ENCODE measurements at regions not wholly inside any gene's neighbourhood (a gene's known extent, or its start where the extent isn't known, plus 50 kb on each side); places are given as distances from the start of the nearest gene placed in this dataset.

DNA sequence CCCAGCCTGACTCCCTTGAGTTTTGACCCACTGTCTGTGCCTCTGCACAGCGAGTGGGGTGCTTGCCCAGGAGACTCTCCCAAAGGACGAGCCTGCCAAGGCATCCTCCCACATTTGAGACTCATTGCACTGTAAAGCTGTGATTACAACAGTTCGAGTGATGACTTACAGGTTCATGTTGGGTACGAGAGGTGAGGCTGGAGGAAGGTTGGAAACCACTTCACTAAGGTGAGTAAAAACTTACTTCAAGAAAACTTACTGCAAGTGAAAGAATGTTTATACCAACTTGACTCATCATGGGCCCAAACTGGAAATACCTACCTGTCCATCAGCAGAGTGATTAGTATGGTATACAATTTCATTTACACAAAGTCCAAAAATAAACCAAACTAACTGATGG, 360.1 kb upstream of the CDH11 start:
- TF ChIP-seq POLR2A (IDR thresholded peaks at IDR 0.05; ENCODE audit: low read depth, low read length) (no peak), POLR2AphosphoS5 (IDR thresholded peaks at IDR 0.05; ENCODE audit: low read depth, low read length) (no peak), SPI1 (IDR thresholded peaks at IDR 0.05; ENCODE audit: low read depth, low read length) (no peak), TAF1 (IDR thresholded peaks at IDR 0.05; ENCODE audit: low read depth, low read length) (no peak), POU2F2 (IDR thresholded peaks at IDR 0.05; ENCODE audit: low read depth, low read length) (no peak), PAX5 (IDR thresholded peaks at IDR 0.05; ENCODE audit: insufficient read depth, low read length, severe bottlenecking) (no peak)
